HEK293 (cell line): ENCODE measurements at regions not wholly inside any gene's neighbourhood (a gene's known extent, or its start where the extent isn't known, plus 50 kb on each side); places are given as distances from the start of the nearest gene placed in this dataset.

Source experiments
- ZBTB17 ChIP-seq: fragments of 450-650 bp; formaldehyde crosslinking; IDR thresholded peaks from 2 replicates; pipeline ENCODE4 v1.5.1; 2016; ENCODE audit warnings: missing biosample characterization, missing genetic modification characterization
- ZNF175 ChIP-seq: fragments of 450-650 bp; formaldehyde crosslinking; IDR thresholded peaks from 2 replicates; pipeline ENCODE4 v1.5.1; 2016; ENCODE audit warnings: missing biosample characterization, missing genetic modification characterization

DNA sequence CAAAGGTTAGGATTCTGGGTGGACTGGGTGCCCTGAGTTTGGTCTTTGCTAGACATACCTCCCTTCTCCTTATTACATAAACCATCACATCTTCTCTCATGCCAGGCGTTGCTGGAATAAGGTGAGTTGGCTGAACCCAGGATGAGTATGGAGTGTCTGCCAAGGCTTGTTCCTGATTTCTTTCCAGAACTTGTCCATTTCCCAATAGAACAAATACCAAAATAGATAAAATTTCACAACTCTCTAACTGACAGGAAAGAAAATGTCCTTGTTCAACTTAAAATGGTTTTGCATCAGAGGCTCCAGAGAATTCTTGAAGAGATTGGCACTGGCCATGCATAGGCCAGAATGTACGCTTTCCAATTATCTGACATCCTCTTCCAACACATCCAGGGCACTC, 291.9 kb downstream of the IGSF11 start:
- no peak for TF ChIP-seq ZNF175 (tag by site-specific recombination)
- TF ChIP-seq ZBTB17 (tag by site-specific recombination), result no peak
